HG03135 (cell line): ENCODE measurements at regions not wholly inside any gene's neighbourhood (a gene's known extent, or its start where the extent isn't known, plus 50 kb on each side); places are given as distances from the start of the nearest gene placed in this dataset.
"Not testable (repeated sequence)": the region's sequence is repeated elsewhere in the genome, so short reads cannot be mapped to it uniquely, and the experiment has no call there.

Source experiments
- ATAC-seq: cut with Tn5 transposase; IDR thresholded peaks from one replicate; pipeline ENCODE4 v1.9.1; 2021; ENCODE audit warnings: mild to moderate bottlenecking, moderate library complexity; ENCODE audit not compliant: unreplicated experiment

DNA sequence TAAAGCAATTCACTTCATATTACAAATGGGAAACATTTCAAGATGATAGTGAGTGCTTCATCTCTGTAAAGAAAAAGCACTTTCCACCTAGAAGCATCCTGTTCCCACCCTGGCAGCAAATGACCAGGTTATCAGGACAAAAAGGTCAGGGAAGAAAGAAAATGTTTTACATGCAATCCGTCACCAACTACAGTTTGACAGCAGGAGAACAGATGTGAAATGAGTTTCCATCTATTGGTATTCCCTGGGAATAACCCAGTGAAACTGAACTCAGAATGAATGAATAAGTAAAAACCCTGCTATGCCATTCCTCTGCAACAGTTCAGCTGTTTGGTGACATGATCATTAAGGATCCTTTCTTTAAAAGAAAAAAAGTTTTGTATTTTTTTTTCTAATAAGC is 67.6 kb downstream of the HTR1A start:
- ATAC-seq: no peak

DNA sequence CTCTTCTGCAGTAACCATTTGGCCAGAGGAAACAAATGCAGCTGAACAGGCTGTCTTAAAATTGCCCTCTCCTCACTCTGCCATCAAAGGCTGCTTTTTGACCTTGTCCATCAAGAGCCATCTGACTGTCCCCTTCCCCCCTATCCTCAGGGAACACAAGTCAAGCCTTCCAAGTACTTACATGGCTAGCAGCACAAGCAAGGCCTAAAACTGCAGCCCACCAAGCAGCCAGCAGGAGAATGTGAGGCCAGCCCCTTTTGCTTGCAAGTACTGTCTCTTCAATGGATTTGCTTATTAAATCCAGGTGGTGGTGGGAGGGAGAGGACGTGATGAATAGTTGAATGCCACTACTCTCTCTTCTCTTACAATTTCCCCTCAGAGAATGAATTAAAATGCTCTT is 83.5 kb downstream of the HTR1A start:
- no peak for ATAC-seq

DNA sequence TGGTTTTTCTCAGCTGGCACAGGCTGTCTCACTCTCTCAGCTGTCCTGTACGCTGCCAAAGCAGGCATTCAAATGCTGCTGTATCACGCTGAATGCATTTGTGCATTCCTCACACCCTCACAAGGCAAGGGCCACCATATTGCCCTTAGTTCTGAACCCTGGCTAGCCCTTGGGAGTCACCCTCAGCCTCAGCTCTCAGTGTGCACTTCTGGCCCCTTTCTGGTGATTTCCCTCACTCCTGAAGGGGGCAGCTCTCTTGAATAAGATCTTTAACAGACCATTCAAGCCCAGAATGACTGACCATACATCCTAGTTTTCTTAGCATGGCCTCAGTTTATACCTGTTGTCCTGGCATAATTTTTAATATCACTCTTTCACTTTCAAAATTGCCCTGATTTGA is 84.3 kb downstream of the HTR1A start:
- no peak for ATAC-seq

DNA sequence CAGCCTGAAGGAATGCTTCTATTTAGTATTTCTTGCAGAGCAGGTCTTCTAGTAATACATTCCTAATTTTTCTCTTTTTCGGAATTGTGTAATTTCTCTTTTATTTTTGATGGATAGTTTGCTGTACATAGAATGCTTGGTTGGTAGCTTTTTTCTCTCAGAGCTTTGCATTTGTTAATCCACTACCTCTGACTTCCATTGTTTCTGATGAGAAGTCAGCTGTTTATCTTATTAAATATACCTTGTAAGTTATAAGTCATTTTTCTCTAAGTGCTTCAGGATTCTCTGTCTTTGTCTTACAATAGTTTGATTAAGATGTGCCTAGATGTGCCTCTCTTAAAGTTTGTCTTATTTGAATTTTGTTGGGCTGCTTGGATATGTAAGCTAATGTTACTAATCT is 101.9 kb downstream of the HTR1A start:
- no peak for ATAC-seq

DNA sequence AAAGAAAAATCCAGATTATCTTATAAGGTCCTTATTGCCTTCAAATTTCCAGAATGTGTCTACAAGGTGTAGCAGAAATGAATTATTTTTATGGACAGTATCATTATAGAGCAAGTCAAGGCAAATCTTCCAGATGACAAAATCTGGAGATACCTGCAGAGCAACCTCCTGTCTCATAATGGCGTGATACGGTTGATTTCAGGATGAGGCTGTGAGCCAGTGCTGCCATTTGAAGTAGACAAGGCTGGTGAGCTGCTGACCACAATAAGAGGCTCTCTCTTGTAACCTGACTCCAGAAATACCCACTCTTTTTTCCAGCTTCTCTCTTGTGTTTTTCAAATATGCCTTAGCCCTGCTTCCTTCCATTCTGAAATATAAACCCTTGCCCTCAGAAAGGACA is 108.2 kb downstream of the HTR1A start:
- ATAC-seq: no peak

DNA sequence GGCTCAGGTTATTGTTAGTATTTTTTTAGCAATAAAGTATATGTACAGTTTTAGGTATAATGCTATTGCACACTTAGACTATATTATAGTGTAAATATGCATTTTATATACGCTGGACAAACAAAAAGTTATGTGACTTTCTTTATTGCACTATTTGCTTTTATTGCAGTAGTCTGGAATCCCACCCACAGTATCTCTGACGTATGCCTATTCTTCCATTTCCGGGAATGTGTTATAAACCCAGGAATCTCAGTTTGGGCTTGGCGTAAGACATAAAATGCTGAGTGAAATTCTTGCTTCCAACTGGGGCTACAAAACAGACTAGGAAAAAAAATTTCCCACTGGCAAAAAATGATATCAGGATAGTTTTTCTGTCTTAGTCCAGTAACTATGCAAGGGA is 119.1 kb downstream of the HTR1A start:
- no peak for ATAC-seq

DNA sequence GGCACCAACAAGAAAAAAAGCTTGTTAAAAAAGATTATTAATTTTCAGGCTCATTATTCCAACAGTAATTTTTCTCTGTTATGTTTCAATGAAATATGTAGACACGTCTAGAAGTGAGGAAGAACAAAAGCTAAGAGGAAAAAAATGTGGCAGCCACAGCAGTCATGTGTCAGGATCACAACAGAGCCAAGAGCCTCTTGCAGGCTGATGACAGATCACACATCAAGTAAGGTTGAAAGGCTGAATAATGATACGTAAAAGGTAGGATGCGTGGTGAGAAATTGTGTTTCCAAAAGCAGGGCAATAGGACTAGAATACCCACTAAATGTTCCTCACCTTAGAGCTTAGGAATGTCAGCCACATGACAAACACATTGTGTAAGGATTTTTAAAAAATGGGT is 124.8 kb downstream of the HTR1A start:
- no peak for ATAC-seq

DNA sequence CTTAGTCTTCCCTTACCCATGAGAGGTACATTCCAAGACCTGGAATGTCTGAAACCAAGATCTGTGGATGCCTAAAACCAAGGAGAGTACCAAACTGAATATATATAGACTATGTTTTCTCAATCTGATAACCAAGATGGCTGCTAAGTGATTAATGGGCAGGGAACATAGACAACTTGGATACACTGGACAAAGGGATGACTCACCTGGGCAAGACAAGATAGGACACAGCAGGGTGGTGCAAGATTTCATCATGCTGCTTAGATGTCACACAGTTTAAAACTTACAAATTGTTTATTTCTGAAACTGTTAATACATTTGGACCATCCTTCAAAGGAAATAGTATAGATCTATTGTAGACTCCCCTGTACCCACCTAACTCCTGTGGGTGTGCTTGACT is 130.9 kb downstream of the HTR1A start:
- ATAC-seq: no peak

DNA sequence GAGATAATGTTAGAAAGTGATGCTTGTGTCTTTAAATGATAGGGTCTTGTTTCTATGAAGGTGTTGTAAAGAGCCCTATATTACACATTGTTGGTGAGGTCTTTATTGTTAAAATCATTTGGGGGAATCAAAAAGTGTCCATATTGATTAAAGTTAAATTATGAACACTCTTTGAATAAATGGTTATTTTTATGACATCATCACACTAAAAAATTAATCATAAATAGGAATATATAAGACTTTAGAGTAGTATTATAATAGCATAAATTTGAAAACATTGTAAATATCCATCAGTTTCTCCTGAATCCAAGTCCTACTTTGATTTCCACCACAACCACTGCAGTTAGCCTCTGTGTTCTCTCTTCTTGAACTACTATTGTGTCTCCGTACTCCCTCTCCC is 136.3 kb downstream of the HTR1A start:
- ATAC-seq: no peak

DNA sequence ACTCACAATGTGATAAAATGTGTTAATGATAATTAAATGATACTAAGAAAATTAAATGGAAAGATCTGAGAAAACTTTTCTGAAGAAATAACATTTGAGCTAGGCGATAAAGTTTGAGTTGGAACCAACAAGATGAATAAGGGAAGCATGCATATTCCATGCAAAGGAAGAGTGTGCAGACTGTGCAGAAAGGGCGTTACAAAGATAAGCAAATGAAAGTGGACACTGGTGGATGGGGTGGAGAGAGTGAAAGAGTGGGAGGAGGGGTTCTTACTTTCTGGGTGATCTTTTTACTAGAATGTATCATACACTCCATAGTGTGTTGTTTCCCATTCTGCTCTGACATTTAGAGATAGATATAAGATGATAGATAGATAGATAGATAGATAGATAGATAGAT is 138.7 kb downstream of the HTR1A start:
- ATAC-seq: no peak

DNA sequence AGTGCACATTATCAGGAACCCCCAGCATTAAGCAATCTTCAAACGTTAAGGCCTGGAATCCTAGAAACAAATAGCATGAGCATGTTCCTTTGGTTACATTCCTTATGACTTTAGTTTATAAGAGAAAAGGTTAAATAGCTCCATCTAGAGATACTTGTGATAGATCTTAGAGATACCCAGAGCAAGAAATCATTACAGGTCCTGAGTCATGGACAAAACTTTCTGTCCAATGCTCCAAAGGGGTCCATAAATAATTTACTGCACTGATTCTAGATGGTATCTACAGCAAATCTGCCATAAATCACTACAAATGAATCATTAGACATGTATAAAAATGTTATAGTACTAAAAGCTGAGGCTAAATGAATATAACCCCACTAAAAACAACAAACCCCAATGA is 139.6 kb downstream of the HTR1A start:
- ATAC-seq: no peak

DNA sequence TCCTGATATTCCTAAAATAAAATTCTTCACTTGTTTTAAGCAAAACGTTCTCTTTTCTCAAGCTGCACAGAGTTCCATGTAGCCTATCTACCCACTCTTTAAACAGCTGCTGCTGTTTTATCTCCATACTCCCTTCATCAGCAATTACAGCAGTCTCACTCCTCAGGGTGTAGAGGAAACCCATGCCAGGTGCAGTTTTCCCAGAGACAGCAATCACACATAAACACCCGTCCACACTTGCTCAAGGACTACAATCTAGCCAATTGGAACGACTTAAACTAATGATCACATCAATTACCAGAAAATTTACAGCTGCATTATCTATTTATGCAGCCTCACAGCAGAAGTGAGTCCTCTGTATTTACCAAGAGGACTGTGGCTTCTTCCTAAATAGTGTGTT is 141.7 kb downstream of the HTR1A start:
- no peak for ATAC-seq

DNA sequence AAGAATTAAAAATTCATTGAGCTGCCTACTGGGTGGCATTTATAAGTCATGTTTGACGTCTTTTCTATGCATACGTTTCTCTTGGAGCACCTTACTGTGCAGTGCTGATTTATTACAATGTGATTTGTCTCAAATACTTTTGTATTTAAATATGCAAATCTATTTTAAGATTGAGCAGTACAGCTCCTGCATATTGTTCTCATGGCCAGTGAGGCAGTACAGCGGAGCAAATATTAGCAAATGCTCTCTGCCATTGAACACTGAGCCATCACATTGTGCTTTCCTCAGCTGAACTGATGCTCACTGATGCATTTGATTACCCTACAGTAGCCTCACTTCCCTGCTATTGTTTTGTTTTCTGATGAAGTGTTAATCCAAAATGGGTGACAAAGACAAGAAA is 149.6 kb downstream of the HTR1A start:
- no peak for ATAC-seq

DNA sequence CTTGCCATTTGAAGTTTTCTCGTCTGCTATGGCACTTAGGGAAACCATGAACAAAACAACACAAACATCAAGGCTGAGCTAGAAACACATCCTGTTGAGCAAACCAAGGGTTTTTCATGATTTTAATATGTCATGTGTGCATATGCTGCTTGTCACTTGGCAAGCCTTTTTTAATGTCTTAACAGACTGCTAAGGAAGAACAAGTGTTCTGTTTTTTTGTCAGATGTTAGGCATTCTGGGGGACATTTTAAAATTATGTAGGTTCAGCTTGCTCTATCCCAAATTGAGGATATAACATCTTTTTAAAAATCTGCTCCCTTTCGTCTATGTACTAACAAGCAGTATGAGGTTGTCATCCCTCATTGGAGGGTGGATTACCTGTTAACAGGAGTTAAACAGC is 150.3 kb downstream of the HTR1A start:
- no peak for ATAC-seq

DNA sequence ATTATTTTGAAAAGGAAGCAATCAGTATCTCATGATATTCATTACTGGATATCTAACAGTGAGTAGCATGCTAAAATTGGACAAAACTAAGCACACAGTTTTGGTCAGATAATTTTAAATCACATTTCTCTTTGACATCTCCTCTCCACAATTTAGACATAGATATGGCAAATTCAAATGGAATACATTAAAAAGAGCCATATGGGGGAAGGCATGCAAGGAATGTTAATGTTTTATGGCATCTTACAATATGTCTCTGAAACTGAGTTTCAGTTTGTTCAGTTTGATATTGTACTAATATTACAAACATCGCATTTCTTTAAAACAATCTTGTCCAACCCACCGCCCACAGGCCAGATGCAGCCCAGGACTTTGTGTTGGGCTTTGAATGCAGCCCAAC is 151.0 kb downstream of the HTR1A start:
- ATAC-seq: no peak

DNA sequence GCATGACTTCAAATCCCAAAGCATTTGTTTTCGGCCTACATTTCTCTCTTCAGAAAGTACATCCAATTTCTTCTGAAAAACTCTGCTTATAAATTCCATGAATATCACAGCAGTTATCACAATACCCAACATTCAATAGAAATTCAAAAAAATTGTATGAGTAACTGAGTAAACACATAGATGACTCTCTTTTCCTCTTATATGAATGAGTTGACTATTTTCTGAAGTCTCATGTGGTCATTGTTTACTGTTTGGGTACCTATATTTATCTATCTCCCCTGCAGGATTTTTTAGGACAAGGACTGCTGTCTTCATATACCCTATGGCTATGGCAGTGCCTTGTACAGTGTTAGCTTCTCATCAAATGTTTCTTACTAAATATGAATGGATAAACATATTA is 157.1 kb downstream of the HTR1A start:
- no peak for ATAC-seq

DNA sequence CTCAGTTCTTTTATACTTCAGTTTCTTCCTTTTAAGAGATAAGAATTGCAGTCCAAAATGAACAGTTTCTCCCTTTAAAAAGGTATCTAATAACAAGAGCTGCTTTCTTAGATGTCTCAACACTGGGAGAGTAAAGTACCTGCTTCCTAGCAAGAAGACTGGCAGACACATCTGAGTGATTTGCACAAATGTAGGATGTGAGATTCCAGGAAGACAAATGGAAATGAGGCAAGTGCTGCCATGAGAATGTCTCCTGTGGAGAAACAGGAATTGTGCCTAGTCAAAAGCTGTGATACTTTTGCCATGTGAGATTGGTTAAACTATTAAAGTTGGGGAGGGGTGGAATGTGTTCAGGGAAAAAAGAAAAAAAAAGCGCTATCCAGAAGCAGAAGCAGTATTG is 159.1 kb downstream of the HTR1A start:
- ATAC-seq: no peak

DNA sequence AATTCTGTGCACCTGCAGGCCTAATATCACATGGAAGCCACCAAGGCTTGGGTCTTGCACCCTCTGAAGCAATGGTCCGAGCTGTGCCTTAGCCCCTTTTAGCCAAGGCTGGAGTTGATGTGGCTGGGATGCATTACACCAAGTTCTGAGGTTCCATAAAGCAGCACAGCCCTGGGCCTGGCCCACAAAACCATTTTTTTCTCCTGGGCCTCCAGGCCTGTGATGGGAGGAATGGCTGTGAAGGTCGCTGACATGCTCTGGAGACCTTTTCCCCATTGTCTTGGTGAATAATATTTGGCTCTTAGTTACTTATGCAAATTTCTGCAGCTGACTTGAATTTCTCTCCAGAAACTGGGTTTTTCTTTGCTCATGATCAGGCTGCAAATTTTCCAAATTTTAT is 167.3 kb downstream of the HTR1A start:
- ATAC-seq: no peak

DNA sequence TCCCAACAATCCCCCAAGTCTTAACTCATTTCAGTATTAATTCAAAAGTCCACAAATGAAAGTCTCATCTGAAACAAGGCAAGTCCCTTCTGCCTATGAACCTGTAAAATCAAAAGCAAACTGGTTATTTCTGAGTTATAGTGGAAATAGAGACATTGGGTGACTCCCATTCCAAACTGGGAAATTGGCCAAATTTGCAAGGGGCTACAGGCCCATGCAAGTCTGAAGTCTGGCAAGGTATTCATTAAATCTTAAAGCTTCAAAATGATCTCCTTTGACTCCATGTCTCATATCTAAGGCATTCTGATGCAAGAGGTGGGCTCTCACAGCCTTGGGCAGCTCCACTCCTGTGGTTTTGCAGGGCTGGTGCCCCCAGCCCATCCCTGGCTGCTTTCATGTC is 167.9 kb downstream of the HTR1A start:
- ATAC-seq: no peak

DNA sequence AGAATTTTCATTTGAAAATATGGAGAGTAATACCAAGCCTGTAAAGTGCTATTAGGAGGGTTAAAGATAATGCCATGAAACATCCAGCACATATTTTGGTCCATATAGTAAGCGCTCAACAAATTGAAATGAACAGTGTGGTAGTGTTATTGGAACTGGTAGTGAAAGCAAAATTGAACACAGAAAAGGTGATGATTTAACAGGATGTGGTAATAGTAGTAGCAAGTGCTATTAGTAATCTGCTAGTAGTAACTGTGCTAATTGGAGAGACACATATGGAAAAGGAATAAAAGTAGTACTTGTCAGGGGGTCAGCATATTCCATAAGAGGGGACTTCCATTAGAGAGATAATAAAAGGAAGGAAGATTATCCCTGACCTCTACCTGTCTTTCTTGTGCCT is 187.3 kb downstream of the HTR1A start:
- no peak for ATAC-seq

DNA sequence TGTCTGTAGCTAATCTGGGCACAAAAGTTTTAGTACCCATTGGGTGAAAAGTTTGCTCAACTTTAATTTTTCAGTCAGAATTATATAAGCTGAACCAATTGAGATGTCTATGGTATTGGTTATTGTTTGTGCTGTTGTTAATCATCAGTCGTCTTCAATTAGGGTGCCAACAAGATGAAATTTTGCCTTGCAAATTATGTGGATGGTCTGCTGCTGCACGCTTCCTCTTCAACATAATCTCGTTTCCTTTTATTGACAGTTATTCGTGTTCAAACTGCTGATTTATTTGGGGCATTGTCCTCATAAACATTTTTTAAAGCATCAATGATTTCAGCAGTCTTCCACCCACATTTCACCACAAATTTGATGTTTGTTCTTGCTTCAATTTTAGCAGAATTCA is 194.0 kb downstream of the HTR1A start:
- ATAC-seq: no peak

DNA sequence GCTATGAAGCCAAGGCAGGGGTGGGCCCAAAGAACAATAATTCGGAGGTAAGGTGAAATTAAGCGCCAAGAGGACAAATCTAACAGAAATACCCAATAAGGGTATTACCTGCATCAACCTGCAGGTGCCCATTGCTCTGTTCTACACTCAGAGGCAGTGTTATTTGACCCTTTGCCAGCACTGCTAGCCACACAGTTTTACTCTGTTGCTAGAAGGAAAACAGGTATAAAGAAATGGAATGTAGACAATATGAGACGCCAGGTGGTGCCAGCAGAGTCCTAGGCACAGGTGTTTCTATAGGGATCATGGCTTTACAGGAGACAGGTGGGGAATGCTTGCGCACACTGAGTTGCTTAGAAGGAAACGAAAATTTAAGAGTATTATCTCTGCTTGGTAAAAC is 201.3 kb downstream of the HTR1A start:
- no peak for ATAC-seq

DNA sequence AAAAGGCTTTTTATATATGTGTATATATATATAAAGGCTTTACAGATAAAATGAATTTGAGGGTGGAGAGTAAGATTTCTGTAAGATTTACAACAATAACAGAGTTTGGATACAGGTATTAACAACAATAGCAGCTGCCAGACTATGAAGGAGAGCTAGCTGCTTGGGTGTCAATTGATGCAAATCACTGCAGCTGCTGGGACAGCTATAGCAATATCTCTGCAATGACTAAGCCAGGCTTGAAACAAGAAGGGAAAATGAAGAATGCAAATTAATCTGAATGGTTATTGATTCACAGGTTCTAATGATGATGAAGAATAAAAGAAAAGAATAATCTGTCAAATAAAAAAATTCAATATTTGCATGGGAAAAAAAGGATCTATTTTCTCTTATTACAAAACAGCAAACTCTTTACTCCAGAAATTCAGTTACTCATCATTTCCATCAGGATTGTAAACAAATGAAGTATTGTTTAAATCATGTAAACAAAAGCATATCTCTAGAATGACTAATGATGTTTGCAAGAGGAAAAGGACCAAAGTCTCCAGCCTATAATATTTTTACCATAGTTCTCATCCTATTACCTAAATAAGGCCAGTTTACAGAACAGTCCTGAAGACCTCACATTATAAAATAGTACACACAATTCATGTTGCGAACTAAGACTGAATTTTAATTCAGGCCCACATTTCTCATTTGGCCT is 219.0 kb downstream of the HTR1A start:
- ATAC-seq: no peak

DNA sequence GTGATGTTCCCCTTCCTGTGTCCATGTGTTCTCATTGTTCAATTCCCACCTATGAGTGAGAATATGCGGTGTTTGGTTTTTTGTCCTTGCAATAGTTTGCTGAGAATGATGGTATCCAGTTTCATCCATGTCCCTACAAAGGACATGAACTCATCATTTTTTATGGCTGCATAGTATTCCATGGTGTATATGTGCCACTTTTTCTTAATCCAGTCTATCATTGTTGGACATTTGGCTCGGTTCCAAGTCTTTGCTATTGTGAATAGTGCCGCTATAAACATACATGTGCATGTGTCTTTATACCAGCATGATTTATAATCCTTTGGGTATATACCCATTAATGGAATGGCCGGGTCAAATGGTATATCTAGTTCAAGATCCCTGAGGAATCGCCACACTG is 229.4 kb downstream of the HTR1A start:
- not testable (repeated sequence) for ATAC-seq
